T-helper 1 cell treated with Interleukin-12 subunit alpha and Interleukin-12 subunit beta and Interleukin-4 antibody, amounts not matched to agents 30 μg/mL and 1 μg/mL, for 36 hours (primary cell): ENCODE measurements at regions not wholly inside any gene's neighbourhood (a gene's known extent, or its start where the extent isn't known, plus 50 kb on each side); places are given as distances from the start of the nearest gene placed in this dataset.
"Not testable (repeated sequence)": the region's sequence is repeated elsewhere in the genome, so short reads cannot be mapped to it uniquely, and the experiment has no call there.

Experiments
- H3K27ac Mint-ChIP-seq: one replicate; pipeline ENCODE4 v1.8.0; 2021; ENCODE audit warnings: mild to moderate bottlenecking, mixed read lengths
- H3K27me3 Mint-ChIP-seq: one replicate; pipeline ENCODE4 v1.8.0; 2021; ENCODE audit warnings: low read depth, mixed read lengths
- H3K36me3 Mint-ChIP-seq: one replicate; pipeline ENCODE4 v1.8.0; 2021; ENCODE audit warnings: low read depth, mixed read lengths
- H3K4me1 Mint-ChIP-seq: one replicate; pipeline ENCODE4 v1.8.0; 2021; ENCODE audit warnings: low read depth, mixed read lengths
- H3K4me3 Mint-ChIP-seq: one replicate; pipeline ENCODE4 v1.8.0; 2021; ENCODE audit warnings: mild to moderate bottlenecking, moderate library complexity, mixed read lengths
- H3K9me3 Mint-ChIP-seq: one replicate; pipeline ENCODE4 v1.8.0; 2021; ENCODE audit warnings: mixed read lengths

DNA sequence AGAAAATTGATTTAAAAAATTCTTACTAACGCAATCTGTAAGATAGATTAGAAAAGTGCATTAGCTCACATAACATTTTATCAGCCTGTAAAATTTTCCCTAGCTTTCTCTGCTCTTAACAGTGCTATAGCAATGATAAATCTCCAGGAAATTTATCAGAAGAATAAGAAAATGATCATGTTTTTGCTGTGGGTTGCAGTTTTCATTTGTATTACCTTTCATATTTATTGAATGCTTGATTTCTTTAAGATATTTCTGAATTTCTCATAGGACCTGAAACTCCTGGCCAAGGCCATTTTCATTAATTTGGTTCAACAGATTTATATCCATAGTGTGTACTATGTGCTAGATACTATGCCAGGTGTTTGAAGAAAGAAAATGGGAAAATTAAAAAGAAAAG is 130.3 kb upstream of the STARD13 start:
- Mint-ChIP-seq H3K4me3 (no peak overlapping the region), H3K4me1 (peaks cover 2% of the 10 kb centered on the region)

DNA sequence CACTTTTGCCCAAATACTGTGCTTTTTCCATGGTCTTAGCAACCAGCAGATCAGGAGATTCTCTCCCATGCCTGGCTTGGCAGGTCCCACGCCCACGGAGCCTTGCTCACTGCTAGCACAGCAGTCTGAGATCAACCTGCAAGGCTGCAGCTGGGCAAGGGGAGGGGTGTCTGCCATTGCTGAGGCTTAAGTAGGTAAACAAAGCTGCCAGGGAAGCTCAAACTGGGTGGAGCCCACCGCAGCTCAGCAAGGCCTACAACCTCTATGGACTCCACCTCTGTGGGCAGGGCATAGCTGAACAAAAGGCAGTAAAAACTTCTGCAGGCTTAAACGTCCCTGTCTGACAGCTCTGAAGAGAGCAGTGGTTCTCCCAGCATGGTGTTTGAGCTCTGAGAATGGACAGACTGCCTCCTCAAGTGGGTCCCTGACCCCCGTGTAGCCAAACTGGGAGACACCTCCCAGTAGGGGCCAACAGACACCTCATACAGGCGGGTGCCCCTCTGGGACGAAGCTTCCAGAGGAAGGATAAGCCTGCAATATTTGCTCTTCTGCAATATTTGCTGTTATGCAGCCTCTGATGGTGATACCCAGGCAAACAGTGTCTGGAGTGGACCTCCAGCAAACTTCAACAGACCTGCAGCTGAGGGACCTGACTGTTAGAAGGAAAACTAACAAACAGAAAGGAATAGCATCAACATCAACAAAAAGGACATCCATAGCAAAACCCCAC is 132.8 kb upstream of the STARD13 start:
- not testable (repeated sequence) for H3K36me3 Mint-ChIP-seq, H3K4me3 Mint-ChIP-seq, H3K27ac Mint-ChIP-seq, H3K4me1 Mint-ChIP-seq, H3K9me3 Mint-ChIP-seq
- peaks cover 10% of the 10 kb centered on the region for H3K27me3 Mint-ChIP-seq

More for the DNA sequence above, 130.3 kb upstream of the STARD13 start:
- no peak overlapping the region for H3K27ac Mint-ChIP-seq
- H3K27me3 Mint-ChIP-seq: peaks cover 9% of the 10 kb centered on the region
- no peaks in the 10 kb centered on the region for H3K9me3 Mint-ChIP-seq
- no peaks in the 10 kb centered on the region for H3K36me3 Mint-ChIP-seq

DNA sequence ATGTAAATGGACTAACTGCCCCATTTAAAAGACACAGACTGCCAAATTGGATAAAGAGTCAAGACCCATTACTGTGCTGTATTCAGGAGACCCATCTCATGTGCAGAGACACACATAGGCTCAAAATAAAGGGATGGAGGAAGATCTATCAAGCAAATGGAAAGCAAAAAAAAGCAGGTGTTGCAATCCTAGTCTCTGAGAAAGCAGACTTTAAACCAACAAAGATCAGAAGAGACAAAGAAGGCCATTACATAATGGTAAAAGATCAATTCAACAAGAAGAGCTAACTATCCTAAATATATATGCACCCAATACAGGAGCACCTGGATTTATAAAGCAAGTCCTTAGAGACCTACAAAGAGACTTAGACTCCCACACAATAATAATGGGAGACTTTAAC is 134.6 kb upstream of the STARD13 start:
- not testable (repeated sequence) for H3K36me3 Mint-ChIP-seq, H3K4me1 Mint-ChIP-seq, H3K4me3 Mint-ChIP-seq, H3K27ac Mint-ChIP-seq, H3K9me3 Mint-ChIP-seq
- peaks cover 10% of the 10 kb centered on the region for H3K27me3 Mint-ChIP-seq

DNA sequence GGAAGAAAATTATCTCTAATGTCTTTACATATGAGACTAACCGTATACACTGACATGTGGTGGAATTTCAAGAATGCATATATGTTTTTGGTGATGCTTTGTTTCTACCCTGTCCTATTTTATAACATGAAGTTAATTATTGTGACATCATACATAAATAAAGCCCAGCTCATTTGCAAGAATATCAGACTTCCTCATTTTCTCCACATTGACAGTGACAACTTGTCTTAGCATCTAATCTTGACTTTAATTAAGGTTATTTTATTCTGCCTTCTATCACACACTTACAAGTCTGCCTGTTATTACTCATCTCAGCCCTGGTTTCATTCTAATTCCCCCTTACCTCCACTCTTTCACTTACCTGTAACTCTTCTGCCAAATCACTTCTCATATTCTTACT is 140.6 kb upstream of the STARD13 start:
- peaks cover 6% of the 10 kb centered on the region for H3K9me3 Mint-ChIP-seq
- H3K4me1 Mint-ChIP-seq: no peaks in the 10 kb centered on the region
- no peaks in the 10 kb centered on the region for H3K36me3 Mint-ChIP-seq
- H3K27ac Mint-ChIP-seq: no peak overlapping the region
- H3K27me3 Mint-ChIP-seq: peaks cover 5% of the 10 kb centered on the region
- no peak overlapping the region for H3K4me3 Mint-ChIP-seq

DNA sequence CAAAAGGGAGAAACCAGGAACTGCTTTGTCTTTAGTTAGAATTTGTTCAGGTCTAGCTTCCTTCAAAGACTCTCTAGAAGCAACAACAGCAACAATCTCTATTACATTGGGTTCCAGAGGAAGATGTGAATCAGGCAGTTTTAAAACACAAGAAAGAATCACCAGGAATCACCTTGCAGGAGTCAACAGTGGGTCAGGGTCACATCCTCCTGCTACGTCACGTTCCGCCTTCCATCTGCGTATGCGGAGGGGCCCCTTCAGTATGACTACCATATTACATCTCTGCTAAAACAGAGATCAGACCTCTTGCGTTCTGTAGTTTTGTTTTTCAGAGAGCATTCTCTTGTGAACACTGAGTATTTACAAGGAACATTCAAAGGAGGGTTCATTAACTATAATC is 147.8 kb upstream of the STARD13 start:
- Mint-ChIP-seq H3K4me3 (no peak overlapping the region), H3K36me3 (no peaks in the 10 kb centered on the region), H3K27ac (no peak overlapping the region), H3K4me1 (no peaks in the 10 kb centered on the region), H3K9me3 (no peaks in the 10 kb centered on the region), H3K27me3 (peaks cover 3% of the 10 kb centered on the region)

DNA sequence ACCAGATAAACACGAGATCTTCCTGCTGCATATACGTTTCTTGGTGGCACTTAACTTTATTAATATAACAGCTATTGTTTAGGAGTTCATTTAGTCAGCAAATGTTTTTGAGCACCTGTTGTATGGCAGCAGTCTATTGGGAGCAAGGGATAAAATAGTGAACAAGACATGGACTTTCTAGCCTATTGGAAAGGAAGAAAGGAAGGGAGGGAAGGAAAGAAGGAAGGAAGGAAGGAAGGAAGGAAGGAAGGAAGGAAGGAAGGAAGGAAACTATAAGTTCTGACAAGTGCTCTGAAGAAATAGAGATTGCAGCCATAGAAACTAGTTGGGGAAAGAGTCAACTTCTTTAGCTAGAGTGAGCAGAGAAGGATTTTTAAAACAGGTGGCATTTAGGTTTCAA is 149.1 kb upstream of the STARD13 start:
- Mint-ChIP-seq H3K4me3 (no peak overlapping the region), H3K27ac (no peak overlapping the region), H3K4me1 (no peaks in the 10 kb centered on the region)

DNA sequence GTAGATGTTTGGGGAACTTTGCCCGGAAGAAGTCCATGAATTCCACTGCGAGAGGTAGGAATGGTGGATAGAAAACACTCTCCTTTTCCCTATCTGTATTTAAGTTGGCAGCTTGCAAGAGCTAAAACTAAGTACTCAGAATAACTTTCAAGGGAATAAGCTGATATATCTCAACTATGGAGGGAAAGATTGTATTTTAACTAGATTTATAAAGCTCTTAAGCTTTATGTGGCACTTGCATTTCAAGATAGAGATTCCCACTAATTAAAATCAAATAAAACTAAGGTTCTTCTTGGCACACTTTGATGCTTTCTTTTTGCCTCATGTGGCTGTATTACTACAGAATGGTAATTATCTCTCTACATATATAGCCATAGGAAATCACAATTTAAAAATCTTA is 149.7 kb upstream of the STARD13 start:
- H3K36me3 Mint-ChIP-seq: no peaks in the 10 kb centered on the region
- peaks cover 3% of the 10 kb centered on the region for H3K27me3 Mint-ChIP-seq
- H3K4me3 Mint-ChIP-seq: no peak overlapping the region
- H3K4me1 Mint-ChIP-seq: no peaks in the 10 kb centered on the region
- no peaks in the 10 kb centered on the region for H3K9me3 Mint-ChIP-seq
- no peak overlapping the region for H3K27ac Mint-ChIP-seq

More for the DNA sequence above, 149.1 kb upstream of the STARD13 start:
- Mint-ChIP-seq H3K9me3 (no peaks in the 10 kb centered on the region), H3K36me3 (no peaks in the 10 kb centered on the region), H3K27me3 (peaks cover 3% of the 10 kb centered on the region)

DNA sequence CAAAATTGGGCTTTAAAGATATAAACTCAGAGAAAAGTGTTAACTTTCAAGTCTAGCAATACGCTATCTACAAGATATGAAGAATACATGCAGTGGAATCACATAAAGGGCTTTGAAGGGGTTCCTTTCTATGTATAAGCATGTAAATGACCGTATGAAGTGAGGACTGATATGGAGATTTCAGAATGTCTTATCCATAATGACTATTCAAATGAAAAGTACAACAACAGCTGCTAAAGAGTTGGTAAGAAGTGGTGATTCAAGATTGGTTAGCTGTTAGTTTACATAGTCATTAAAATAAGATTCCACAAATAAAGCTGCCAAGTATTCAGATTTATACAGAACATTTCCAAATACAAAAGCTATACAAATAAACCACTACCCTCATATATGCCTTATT is 153.4 kb upstream of the STARD13 start:
- H3K36me3 Mint-ChIP-seq: no peaks in the 10 kb centered on the region
- H3K27me3 Mint-ChIP-seq: no peaks in the 10 kb centered on the region
- no peaks in the 10 kb centered on the region for H3K4me1 Mint-ChIP-seq

DNA sequence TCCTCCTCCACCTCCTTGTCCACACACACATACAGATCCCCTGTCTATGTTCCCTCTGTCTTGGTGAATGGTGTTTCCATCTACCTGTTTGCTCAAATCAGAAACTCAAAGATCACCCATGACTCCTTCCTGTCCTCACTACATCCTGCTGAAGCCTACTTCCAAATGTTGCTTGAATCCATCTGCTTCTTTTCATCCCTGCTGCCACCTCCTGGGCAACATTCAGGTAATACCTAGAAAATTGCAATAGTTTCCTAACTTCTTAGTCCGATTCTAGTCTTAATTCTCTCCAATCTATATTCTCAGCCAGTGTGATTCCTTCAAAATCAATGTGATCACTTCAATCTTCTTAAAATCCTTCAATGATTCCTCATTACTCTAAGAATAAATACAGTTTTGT is 155.5 kb upstream of the STARD13 start:
- Mint-ChIP-seq H3K36me3 (no peaks in the 10 kb centered on the region), H3K27me3 (no peaks in the 10 kb centered on the region), H3K4me1 (no peaks in the 10 kb centered on the region), H3K4me3 (no peak overlapping the region), H3K27ac (no peak overlapping the region), H3K9me3 (no peaks in the 10 kb centered on the region)

More for the DNA sequence above, 153.4 kb upstream of the STARD13 start:
- Mint-ChIP-seq H3K4me3 (no peak overlapping the region), H3K9me3 (no peaks in the 10 kb centered on the region), H3K27ac (no peak overlapping the region)

DNA sequence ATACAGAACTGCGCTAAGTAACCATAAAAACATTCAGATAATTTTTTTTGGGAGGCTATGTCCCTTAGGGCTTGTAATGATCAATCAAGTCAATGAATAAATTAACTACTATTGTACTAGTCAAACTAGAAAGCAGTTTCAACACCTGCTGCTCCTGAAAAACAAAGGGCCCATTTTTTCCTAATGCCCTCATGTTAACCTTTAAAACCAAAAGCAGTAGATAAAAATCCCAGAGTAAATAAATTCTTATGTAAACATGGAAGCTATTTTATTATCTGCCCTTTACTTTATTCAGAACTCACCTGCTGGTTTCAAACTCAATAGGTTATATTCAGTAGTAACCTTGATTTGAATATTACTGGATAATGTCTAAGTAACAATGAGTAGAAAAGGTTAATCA is 159.5 kb upstream of the STARD13 start:
- H3K27ac Mint-ChIP-seq: no peak overlapping the region
- H3K27me3 Mint-ChIP-seq: peaks cover 4% of the 10 kb centered on the region
- no peaks in the 10 kb centered on the region for H3K9me3 Mint-ChIP-seq
- no peak overlapping the region for H3K4me3 Mint-ChIP-seq
- no peaks in the 10 kb centered on the region for H3K4me1 Mint-ChIP-seq
- no peaks in the 10 kb centered on the region for H3K36me3 Mint-ChIP-seq

DNA sequence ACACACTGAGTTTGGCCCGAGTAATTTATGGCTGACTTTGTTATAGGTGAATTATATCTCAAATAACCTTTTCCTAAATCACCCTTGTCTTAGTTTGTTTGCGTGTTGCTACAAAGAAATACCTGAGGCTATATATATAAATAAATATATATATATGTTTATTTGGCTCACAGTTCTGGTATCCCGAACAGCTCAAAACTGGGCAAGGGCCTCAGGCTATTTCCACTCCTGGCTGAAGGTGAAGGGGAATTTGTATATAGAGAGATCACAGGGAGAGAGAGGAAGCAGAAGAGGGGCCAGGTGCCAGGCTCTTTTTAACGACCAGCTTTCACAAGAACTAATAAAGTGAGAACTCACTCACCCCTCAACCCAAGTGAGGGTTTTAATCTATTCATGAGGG is 159.9 kb upstream of the STARD13 start:
- Mint-ChIP-seq H3K9me3 (no peaks in the 10 kb centered on the region), H3K27ac (no peak overlapping the region), H3K36me3 (no peaks in the 10 kb centered on the region), H3K4me1 (no peaks in the 10 kb centered on the region), H3K4me3 (no peak overlapping the region), H3K27me3 (peaks cover 4% of the 10 kb centered on the region)

DNA sequence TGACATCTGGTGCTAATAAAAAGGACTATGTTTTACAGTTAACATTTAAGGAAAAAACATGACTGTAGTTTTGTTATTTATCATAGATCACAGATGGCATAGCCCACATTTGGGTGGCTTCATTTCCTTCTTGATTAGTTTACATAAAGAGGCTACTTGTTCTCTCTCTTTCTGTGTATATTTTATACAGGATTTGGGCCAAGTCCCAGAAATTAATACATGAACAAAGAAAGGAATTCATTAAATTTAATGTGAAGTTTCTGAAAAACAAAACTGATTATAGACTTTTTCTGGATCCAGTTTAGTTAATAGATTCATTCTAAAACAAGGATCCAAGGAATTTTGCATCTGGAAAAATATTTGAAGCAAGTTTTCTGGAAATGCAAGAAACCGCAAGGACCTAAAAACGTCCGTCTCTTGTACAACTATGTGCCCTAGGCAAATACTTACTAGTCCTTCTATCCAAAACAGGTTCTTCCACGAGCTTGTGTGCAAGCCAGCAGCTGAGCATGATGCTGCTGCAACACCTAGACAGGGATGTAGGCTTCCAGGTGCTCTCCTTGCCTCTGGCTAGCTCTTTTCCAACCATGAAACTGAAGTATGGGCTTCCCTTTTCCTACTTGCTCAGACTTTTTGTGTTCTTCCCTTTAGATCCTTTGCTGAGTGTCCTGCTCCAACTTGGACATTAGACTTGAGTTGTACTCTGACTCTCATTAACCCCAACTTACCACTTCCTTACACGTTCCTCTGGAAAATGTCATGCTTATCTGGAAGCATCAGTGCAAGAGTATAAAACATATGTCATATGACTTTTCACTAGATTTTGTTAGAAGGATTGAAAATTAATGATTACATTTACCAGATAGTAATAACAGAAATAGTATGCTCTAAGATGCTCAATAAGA is 161.5 kb upstream of the STARD13 start:
- Mint-ChIP-seq H3K4me3 (no peak overlapping the region), H3K27ac (no peak overlapping the region), H3K9me3 (no peaks in the 10 kb centered on the region), H3K27me3 (peaks cover 4% of the 10 kb centered on the region), H3K36me3 (no peaks in the 10 kb centered on the region), H3K4me1 (no peaks in the 10 kb centered on the region)

DNA sequence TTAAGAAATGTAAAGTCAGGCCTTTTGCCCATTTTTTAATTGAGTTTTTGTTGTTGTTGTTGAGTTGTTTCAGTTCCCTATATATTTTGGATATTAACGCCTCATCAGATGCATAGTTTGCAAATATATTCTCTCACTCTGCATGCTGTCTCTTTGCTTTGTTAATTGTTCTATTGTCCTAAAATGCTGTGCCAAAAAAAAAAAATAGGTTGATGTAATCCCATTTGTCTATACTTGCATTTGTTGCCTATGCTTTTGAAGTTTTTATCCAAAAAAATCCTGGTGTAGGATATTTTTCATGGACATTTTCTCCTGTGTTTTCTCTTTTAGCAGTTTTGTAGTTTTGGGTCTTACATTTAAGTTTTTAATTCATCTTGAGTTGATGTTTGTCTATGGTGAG is 163.3 kb upstream of the STARD13 start:
- Mint-ChIP-seq H3K36me3 (no peaks in the 10 kb centered on the region), H3K27me3 (peaks cover 4% of the 10 kb centered on the region), H3K27ac (no peak overlapping the region), H3K4me1 (no peaks in the 10 kb centered on the region), H3K4me3 (no peak overlapping the region), H3K9me3 (no peaks in the 10 kb centered on the region)

DNA sequence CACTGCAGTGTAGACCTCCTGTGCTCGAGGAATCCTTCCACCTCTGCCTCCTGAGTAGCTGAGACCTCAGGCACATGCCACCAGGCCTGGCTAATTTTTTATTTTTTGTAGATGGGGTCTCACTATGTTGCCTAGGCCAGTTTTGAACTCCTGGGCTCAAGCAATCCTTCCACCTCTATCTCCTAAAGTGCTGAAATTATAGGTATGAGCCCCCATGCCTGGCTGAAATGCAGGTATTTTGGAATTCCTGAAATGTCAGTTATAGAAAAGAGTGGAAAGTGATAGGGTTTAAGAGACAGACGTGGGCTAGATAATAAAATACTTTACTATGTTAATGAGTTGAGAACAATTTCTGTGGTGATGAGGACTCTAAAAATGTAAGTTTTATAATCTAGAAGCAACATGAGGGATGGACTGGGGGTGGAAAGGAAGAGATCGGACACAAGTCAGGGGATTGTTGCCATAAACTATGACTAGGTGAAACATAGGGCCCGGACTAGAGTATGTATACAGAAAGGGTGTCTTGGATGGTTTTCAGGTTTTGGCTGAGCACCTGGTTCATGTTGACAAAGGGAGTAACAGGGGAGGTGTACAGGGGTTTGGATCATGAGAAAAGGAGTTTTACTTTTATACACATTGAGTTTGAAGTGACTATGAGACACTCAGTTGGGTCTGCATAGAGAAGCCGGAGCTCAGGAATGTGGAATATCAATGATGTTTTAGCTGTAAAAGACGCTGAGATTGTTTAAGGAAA is 165.6 kb upstream of the STARD13 start:
- no peaks in the 10 kb centered on the region for H3K9me3 Mint-ChIP-seq
- H3K27ac Mint-ChIP-seq: no peak overlapping the region
- H3K27me3 Mint-ChIP-seq: peaks cover 4% of the 10 kb centered on the region
- no peak overlapping the region for H3K4me3 Mint-ChIP-seq
- no peaks in the 10 kb centered on the region for H3K4me1 Mint-ChIP-seq
- H3K36me3 Mint-ChIP-seq: no peaks in the 10 kb centered on the region
